Neural crest cell (in vitro differentiated cells): ENCODE measurements at regions not wholly inside any gene's neighbourhood (a gene's known extent, or its start where the extent isn't known, plus 50 kb on each side); places are given as distances from the start of the nearest gene placed in this dataset.

Experiments used
- DNase-seq: peaks from one replicate; pipeline ENCODE4 v3.0.0; 2021; ENCODE audit warnings: low read depth, mixed read lengths, low spot score
- H3K27ac Mint-ChIP-seq: one replicate; pipeline ENCODE4 v1.8.0; 2021; ENCODE audit warnings: mild to moderate bottlenecking, mixed read lengths; ENCODE audit not compliant: unreplicated experiment
- H3K27me3 Mint-ChIP-seq: 2 replicates; pipeline ENCODE4 v1.8.0; 2021; ENCODE audit warnings: low read depth, mild to moderate bottlenecking, mixed read lengths
- H3K36me3 Mint-ChIP-seq: 2 replicates; pipeline ENCODE4 v1.8.0; 2021; ENCODE audit warnings: low read depth, mild to moderate bottlenecking, mixed read lengths
- H3K4me1 Mint-ChIP-seq: 2 replicates; pipeline ENCODE4 v1.8.0; 2021; ENCODE audit warnings: mixed read lengths
- H3K4me3 Mint-ChIP-seq: one replicate; pipeline ENCODE4 v1.8.0; 2021; ENCODE audit warnings: mild to moderate bottlenecking, mixed read lengths
- H3K9me3 Mint-ChIP-seq: 2 replicates; pipeline ENCODE4 v1.8.0; 2021; ENCODE audit warnings: mixed read lengths
- TF ChIP-seq, protein P1 (sequence below): fragments of 200-600 bp; sonication (generic); conservative IDR thresholded peaks from 2 replicates; pipeline ENCODE4 v1.5.0; 2021; ENCODE audit warnings: antibody characterized with exemption, mild to moderate bottlenecking

- H3K4me3 Mint-ChIP-seq, result no peak overlapping the region
- H3K9me3 Mint-ChIP-seq, result peaks cover 3% of the 10 kb centered on the region
- TF ChIP-seq, protein P1, sequence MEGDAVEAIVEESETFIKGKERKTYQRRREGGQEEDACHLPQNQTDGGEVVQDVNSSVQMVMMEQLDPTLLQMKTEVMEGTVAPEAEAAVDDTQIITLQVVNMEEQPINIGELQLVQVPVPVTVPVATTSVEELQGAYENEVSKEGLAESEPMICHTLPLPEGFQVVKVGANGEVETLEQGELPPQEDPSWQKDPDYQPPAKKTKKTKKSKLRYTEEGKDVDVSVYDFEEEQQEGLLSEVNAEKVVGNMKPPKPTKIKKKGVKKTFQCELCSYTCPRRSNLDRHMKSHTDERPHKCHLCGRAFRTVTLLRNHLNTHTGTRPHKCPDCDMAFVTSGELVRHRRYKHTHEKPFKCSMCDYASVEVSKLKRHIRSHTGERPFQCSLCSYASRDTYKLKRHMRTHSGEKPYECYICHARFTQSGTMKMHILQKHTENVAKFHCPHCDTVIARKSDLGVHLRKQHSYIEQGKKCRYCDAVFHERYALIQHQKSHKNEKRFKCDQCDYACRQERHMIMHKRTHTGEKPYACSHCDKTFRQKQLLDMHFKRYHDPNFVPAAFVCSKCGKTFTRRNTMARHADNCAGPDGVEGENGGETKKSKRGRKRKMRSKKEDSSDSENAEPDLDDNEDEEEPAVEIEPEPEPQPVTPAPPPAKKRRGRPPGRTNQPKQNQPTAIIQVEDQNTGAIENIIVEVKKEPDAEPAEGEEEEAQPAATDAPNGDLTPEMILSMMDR, result no peak
- H3K27me3 Mint-ChIP-seq, result no peaks in the 10 kb centered on the region
- no peak for DNase-seq
- H3K36me3 Mint-ChIP-seq, result no peaks in the 10 kb centered on the region
- H3K4me1 Mint-ChIP-seq, result peaks cover 31% of the 10 kb centered on the region
- H3K27ac Mint-ChIP-seq, result no peak overlapping the region
These were observed 316.8 kb upstream of the CHRM2 start for GRCh38 chr7:136551618-136552017.

DNA sequence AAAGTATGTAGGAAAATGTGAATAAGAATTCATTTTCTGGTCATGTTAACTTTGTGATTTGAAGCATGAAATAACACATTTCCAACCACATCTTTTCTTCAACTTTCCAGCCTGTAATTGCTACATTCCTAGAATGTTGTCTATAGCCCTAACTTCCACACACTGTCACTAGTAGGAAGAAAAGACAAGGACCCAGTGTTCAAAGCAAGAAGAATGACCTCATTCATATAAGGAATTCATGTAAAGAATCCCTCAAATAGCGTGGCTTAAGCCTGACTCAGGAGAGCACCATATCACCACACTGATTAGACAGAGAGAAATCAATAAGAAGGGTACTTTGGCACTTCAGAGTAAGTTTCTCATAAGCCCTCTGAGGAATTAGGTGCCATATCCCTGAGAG is 318.7 kb upstream of the CHRM2 start:
- H3K9me3 Mint-ChIP-seq, result peaks cover 3% of the 10 kb centered on the region
- H3K4me3 Mint-ChIP-seq, result no peak overlapping the region
- no peaks in the 10 kb centered on the region for H3K27me3 Mint-ChIP-seq
- peak overlapping the region; percentile 17 for H3K27ac Mint-ChIP-seq
- TF ChIP-seq, protein P1, result no peak
- no peaks in the 10 kb centered on the region for H3K36me3 Mint-ChIP-seq
- DNase-seq, result no peak
- H3K4me1 Mint-ChIP-seq, result peaks cover 29% of the 10 kb centered on the region

- no peak for DNase-seq
- no peak overlapping the region for H3K4me3 Mint-ChIP-seq
- no peaks in the 10 kb centered on the region for H3K27me3 Mint-ChIP-seq
- peaks cover 15% of the 10 kb centered on the region for H3K4me1 Mint-ChIP-seq
- H3K9me3 Mint-ChIP-seq, result peaks cover 30% of the 10 kb centered on the region
- H3K27ac Mint-ChIP-seq, result no peak overlapping the region
- TF ChIP-seq, protein P1, result no peak
- peaks cover 9% of the 10 kb centered on the region for H3K36me3 Mint-ChIP-seq
These were observed 334.7 kb upstream of the CHRM2 start for GRCh38 chr7:136533732-136534131.

DNA sequence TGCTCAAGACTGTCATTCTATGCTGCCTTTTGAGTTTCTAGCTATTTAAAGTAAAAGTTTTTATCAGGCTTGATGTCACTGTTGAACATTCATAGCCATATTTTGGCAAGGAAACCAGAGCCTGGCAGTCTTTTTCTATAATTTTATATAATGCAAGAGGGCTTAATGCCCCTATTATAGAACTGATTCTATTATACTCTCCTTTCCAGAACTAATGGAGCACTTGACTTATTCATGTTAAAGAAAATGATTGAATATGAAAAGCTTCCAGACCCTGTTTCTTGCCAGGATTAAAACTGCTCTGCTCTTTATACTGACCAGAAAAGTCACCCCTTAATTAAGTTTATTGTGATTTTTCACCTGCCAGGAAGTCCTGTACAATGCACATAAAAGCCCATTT is 337.6 kb upstream of the CHRM2 start:
- Mint-ChIP-seq H3K27me3 (no peaks in the 10 kb centered on the region), H3K9me3 (peaks cover 13% of the 10 kb centered on the region), H3K27ac (no peak overlapping the region), H3K36me3 (peaks cover 9% of the 10 kb centered on the region), H3K4me3 (no peak overlapping the region), H3K4me1 (peaks cover 23% of the 10 kb centered on the region)
- TF ChIP-seq, protein P1, result no peak
- no peak for DNase-seq

DNA sequence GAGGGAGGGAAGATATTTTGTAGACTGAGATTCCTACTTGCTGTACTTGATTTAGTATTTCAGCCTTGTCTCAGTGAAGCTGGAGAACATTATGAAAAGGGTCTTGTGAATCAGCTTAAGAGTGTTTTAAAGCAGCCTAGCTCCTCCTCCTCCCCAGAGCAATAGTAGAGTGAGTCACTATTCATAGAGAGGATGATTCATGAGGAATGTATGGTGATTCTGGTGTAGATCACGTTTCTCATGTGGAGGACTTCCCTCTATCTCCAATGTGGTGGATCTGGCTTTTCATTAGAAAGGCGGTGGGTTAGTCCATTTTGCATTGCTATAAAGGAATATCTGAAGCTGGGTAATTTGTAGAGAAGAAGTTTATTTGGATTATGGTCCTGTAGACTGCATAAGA is 340.1 kb upstream of the CHRM2 start:
- Mint-ChIP-seq H3K4me1 (peaks cover 23% of the 10 kb centered on the region), H3K36me3 (peaks cover 4% of the 10 kb centered on the region), H3K27ac (no peak overlapping the region), H3K27me3 (no peaks in the 10 kb centered on the region), H3K9me3 (no peaks in the 10 kb centered on the region), H3K4me3 (no peak overlapping the region)
- DNase-seq, result no peak
- TF ChIP-seq, protein P1, result no peak

GRCh38 chr7:136527554-136527953 is 340.9 kb upstream of the CHRM2 start:
- Mint-ChIP-seq H3K27me3 (no peaks in the 10 kb centered on the region), H3K36me3 (peaks cover under 1% of the 10 kb centered on the region), H3K9me3 (no peaks in the 10 kb centered on the region), H3K27ac (no peak overlapping the region), H3K4me3 (no peak overlapping the region), H3K4me1 (peaks cover 23% of the 10 kb centered on the region)
- DNase-seq, result no peak
- TF ChIP-seq, protein P1, result no peak
